Skeletal muscle tissue (tissue), 3 donors: ENCODE measurements at regions not wholly inside any gene's neighbourhood (a gene's known extent, or its start where the extent isn't known, plus 50 kb on each side); places are given as distances from the start of the nearest gene placed in this dataset.
"Not testable (repeated sequence)": the region's sequence is repeated elsewhere in the genome, so short reads cannot be mapped to it uniquely, and the experiment has no call there.

Experiments
- H3K27ac ChIP-seq: one replicate; pipeline ENCODE4 v1.7.0; 2013; ENCODE audit warnings: mild to moderate bottlenecking, low read depth, low read length, inconsistent platforms
- H3K27me3 ChIP-seq, 3 donors: one replicate each; pipeline ENCODE4 v1.7.0; 2013; ENCODE audit warnings: low read length in 3 of 3; ENCODE audit not compliant: control insufficient read depth in 3 of 3, insufficient read depth in 3 of 3
- H3K36me3 ChIP-seq, 3 donors: one replicate each; pipeline ENCODE4 v1.7.0; 2013; ENCODE audit warnings: low read length in 3 of 3; ENCODE audit not compliant: control insufficient read depth in 3 of 3, insufficient read depth in 3 of 3
- H3K4me1 ChIP-seq, 3 donors: one replicate each; pipeline ENCODE4 v1.7.0; 2013; ENCODE audit warnings: low read length in 3 of 3, mild to moderate bottlenecking in 3 of 3; ENCODE audit not compliant: control insufficient read depth in 3 of 3, insufficient read depth in 3 of 3
- H3K4me3 ChIP-seq, 3 donors: one replicate each; pipeline ENCODE4 v1.7.0; 2013; ENCODE audit warnings: low read length in 3 of 3
- H3K9ac ChIP-seq, 3 donors: one replicate each; pipeline ENCODE4 v1.7.0; 2013; ENCODE audit warnings: low read length in 3 of 3, mild to moderate bottlenecking in 3 of 3, moderate library complexity in 2 of 3, low read depth in 1 of 3
- H3K9me3 ChIP-seq, 3 donors: one replicate each; pipeline ENCODE4 v1.7.0; 2013; ENCODE audit warnings: low read length in 3 of 3; ENCODE audit not compliant: control insufficient read depth in 3 of 3
- donor health status: Osteomylitis.

DNA sequence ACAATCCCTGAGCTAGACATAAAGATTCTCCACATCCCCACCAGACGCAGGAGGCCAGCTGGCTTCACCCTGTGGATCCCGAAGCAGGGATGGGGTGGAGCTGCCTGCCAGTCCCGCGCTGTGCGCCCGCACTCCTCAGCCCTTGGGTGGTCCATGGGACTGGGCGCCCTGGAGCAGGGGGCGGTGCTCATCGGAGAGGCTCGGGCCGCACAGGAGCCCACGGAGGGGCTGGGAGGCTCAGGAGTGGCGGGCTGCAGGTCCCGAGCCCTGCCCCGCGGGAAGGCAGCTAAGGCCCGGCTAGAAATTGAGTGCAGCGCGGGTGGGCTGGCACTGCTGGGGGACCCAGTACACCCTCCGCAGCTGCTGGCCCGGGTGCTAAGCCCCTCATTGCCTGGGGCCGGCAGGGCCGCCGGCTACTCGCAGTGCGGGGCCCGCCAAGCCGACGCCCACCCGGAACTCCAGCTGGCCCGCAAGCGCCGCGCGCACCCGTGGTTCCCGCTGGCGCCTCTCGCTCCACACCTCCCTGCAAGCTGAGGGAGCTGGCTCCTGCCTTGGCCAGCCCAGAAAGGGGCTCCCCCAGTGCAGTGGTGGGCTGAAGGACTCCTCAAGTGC, 1032.2 kb upstream of the PCDH20 start:
- H3K27me3 ChIP-seq = not testable (repeated sequence)

DNA sequence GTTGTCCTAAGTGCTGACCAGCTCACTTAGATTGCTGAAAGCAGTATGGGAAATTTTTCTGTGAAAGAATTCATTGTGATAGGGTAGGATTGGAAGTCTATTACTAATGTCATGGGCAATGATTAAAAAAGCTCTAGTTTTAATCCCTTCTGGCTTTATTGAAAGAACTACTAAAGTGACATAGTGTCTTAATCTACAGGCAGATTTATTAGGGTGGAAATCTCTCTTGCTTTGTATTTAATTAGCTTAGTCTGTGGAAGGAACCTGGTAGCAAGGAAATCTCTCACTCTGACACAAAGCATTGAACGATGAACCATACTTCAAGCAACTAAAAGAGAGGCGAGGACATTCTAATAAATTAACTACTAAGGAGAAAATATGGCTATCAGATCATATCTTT, 1029.2 kb upstream of the PCDH20 start:
- H3K9ac ChIP-seq = no peak overlapping the region
- H3K4me1 ChIP-seq = no peaks in the 10 kb centered on the region
- H3K27me3 ChIP-seq = no peaks in the 10 kb centered on the region
- no peaks in the 10 kb centered on the region for H3K9me3 ChIP-seq
- H3K27ac ChIP-seq = no peak overlapping the region
- H3K4me3 ChIP-seq = no peak overlapping the region
- no peaks in the 10 kb centered on the region for H3K36me3 ChIP-seq

More for the DNA sequence above, 1032.2 kb upstream of the PCDH20 start:
- H3K4me3 ChIP-seq, H3K9ac ChIP-seq, H3K4me1 ChIP-seq, H3K9me3 ChIP-seq, H3K36me3 ChIP-seq, H3K27ac ChIP-seq: not testable (repeated sequence)

DNA sequence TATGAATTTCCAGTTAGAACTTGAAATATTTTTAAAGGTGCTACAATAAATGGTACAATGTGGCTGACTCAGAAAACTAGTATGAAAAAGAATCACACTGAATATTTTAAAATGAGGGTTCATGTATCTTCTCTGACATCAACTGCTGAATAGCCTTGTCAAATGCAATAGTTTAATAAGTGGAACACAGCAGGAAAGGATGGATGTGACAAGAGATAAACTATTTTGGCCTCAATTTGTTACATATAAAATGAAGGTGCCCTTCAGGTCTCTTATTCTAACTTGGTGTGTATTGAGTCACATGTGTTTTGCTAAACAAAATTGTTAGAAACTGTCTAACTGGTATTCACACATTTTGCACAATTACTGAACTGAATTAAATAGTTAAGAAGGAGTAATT, 1018.4 kb upstream of the PCDH20 start:
- H3K27me3 ChIP-seq = no peaks in the 10 kb centered on the region
- no peak overlapping the region for H3K27ac ChIP-seq
- H3K4me3 ChIP-seq = no peak overlapping the region
- no peaks in the 10 kb centered on the region for H3K4me1 ChIP-seq
- no peaks in the 10 kb centered on the region for H3K9me3 ChIP-seq
- H3K36me3 ChIP-seq = no peaks in the 10 kb centered on the region
- no peak overlapping the region for H3K9ac ChIP-seq

DNA sequence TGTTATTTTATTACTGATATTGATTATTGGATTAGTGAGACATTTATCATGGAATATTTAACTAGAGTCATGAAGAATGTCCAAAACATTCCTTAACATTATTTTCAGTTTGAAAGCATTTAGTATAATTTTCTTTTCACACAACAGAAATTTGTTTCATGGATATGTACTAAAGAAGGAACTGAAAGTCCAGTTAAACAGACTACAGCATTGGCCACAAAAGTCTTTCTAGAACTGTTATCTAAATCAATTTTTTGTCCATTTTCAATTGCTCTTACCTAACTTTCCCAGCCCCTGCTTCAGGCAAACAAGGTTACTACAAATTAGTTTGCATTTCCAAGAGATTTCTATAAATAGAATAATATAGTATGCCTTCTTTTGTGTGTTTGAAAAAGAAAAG, 1018.0 kb upstream of the PCDH20 start:
- no peak overlapping the region for H3K4me3 ChIP-seq
- no peaks in the 10 kb centered on the region for H3K27me3 ChIP-seq

DNA sequence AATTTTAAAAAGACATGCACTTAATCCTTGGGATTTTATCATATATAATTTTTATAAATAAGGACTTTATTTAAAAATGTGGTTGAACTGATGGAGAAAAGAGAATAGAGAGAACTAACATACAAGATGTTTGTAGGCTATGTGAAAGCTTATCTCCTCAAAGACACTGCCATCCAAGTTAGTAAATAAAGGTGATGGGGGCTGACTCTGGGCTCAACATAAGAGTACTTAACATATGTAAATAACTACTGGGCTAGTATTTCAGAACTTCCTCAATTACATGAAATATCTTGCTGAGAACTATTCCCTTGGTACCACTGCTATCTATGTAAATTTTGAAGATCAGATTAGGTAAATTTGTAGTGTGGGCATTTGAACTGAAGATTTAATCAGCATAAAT, 1017.3 kb upstream of the PCDH20 start:
- H3K9ac ChIP-seq = no peak overlapping the region
- no peaks in the 10 kb centered on the region for H3K27me3 ChIP-seq
- H3K9me3 ChIP-seq = no peaks in the 10 kb centered on the region
- H3K4me1 ChIP-seq = no peaks in the 10 kb centered on the region
- no peaks in the 10 kb centered on the region for H3K36me3 ChIP-seq
- H3K4me3 ChIP-seq = no peak overlapping the region
- no peak overlapping the region for H3K27ac ChIP-seq

More for the DNA sequence above, 1018.0 kb upstream of the PCDH20 start:
- H3K27ac ChIP-seq = no peak overlapping the region
- no peaks in the 10 kb centered on the region for H3K36me3 ChIP-seq
- H3K9ac ChIP-seq = no peak overlapping the region
- no peaks in the 10 kb centered on the region for H3K9me3 ChIP-seq
- no peaks in the 10 kb centered on the region for H3K4me1 ChIP-seq

DNA sequence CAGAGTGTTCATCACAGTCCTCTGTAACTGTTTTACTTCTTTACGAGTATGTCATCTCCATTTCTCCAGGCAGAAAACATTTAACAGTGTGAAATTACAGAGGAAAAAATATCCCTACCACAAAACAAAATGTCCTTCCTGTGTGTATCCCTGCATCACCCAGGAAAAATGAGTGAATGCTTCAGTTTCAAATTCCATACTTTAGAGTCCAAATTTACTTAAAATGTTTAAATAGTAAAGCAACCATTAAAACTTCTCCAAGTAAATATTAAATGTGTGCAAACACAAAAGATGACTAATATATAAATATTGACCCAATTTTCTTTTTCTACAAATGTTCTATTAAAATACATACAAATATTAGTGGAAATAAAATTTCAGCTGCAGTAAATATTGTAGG, 1016.6 kb upstream of the PCDH20 start:
- no peaks in the 10 kb centered on the region for H3K27me3 ChIP-seq
- H3K27ac ChIP-seq = no peak overlapping the region
- H3K36me3 ChIP-seq = no peaks in the 10 kb centered on the region
- no peak overlapping the region for H3K9ac ChIP-seq
- H3K4me3 ChIP-seq = no peak overlapping the region
- H3K9me3 ChIP-seq = no peaks in the 10 kb centered on the region
- no peaks in the 10 kb centered on the region for H3K4me1 ChIP-seq

DNA sequence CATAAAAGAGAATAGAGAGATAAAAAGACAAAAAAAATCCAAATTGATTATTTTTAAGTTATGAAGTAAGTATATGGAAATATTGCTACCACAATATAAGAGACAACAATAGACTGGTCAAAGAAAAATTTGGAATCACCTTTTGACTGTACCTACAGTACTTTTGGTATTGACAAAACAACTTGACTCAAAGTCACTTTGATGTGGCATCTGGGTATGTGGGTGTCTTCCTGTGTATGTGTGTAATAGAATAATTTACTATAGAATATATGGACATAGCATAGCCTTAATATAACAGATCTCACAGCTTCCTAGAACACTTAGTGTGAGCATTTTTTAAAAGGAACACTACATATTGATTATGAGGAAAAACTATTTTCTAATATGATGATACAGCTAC, 1016.2 kb upstream of the PCDH20 start:
- Histone ChIP-seq H3K27ac (no peak overlapping the region), H3K4me3 (no peak overlapping the region), H3K9me3 (no peaks in the 10 kb centered on the region), H3K27me3 (no peaks in the 10 kb centered on the region), H3K4me1 (no peaks in the 10 kb centered on the region), H3K36me3 (no peaks in the 10 kb centered on the region), H3K9ac (no peak overlapping the region)

DNA sequence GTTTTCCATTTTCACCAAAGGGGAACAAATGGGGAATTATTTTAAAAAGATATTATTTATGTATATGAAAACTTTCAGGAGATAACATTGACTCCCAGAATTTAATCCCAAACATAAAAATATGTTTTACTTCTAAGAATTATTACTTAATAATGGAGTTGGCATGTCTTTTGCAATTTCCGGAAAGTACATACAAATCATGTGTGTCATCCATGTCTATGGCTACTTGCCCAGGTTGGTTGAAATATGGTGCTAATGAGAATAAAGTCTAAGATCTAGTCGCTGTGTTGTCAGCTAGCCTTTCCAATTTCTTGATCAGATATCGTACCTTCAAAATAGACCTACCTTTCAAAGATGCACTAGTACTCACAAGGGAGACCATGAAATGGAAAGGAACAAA, 1003.2 kb upstream of the PCDH20 start:
- H3K27me3 ChIP-seq = no peaks in the 10 kb centered on the region
- no peaks in the 10 kb centered on the region for H3K4me1 ChIP-seq
- no peak overlapping the region for H3K9ac ChIP-seq
- no peaks in the 10 kb centered on the region for H3K9me3 ChIP-seq
- no peaks in the 10 kb centered on the region for H3K36me3 ChIP-seq
- no peak overlapping the region for H3K4me3 ChIP-seq
- H3K27ac ChIP-seq = no peak overlapping the region

DNA sequence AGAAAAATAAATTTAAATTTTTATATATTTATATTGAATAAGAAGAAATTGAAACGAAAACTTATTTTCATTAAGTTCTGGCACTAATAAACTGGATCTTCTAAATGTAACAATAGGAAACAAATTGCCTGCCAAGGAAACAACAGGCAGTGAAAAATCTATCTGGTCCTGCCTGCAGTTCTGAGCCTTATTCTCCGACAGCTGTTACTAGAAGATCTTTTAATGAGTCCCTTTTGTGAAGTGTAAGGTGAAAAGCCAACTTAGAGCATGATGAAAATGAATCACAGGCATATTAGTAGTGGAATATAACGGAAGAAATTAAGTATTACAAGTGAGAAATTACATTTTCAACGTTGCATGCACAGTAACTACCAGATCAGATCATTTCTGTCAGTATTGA, 1002.7 kb upstream of the PCDH20 start:
- no peaks in the 10 kb centered on the region for H3K27me3 ChIP-seq
- no peaks in the 10 kb centered on the region for H3K36me3 ChIP-seq
- H3K9ac ChIP-seq = no peak overlapping the region
- H3K27ac ChIP-seq = no peak overlapping the region
- no peak overlapping the region for H3K4me3 ChIP-seq
- H3K4me1 ChIP-seq = no peaks in the 10 kb centered on the region
- no peaks in the 10 kb centered on the region for H3K9me3 ChIP-seq

DNA sequence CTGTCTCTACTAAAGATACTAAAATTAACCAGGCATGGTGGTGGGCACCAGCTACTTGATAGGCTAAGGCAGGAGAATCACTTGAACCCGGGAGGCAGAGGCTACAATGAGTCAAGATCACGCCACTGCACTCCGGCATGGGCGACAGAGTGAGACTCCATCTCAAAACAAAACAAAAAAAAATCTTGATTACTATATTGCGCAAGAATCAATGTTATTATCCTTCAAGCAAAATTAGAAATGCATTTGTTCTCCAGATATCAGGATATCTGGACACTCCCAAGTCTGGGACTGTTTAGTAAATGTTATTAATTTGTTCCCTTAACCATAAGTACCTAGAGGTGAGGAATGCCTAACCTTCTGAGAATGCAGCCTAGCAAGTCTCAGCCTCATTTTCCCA, 992.2 kb upstream of the PCDH20 start:
- Histone ChIP-seq H3K27me3 (no peaks in the 10 kb centered on the region), H3K9me3 (peaks cover 0 to 2% (median 0%) of the 10 kb centered on the region in 3 donors), H3K4me3 (no peak overlapping the region), H3K4me1 (no peaks in the 10 kb centered on the region), H3K9ac (no peak overlapping the region), H3K27ac (no peak overlapping the region), H3K36me3 (no peaks in the 10 kb centered on the region)

DNA sequence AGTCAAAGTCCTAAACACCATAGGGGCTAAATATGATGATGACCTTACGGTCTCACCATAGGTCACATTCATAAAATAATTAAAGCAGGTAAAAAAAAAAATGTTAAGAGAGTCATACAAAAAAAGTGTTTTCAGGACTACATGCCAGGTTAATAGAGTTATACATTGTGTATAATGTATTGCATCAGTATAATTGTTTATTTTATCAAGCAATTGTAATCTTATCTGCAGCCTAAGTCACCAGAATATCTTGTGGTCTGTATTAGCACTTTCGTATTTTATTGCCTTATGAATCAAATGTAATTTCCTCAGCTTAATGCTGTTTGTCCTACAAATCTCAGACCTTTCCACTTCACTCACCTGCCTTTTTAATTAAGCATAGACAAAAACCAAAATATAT, 972.9 kb upstream of the PCDH20 start:
- no peak overlapping the region for H3K9ac ChIP-seq
- no peaks in the 10 kb centered on the region for H3K9me3 ChIP-seq
- H3K4me1 ChIP-seq = no peaks in the 10 kb centered on the region
- no peaks in the 10 kb centered on the region for H3K36me3 ChIP-seq
- H3K27me3 ChIP-seq = no peaks in the 10 kb centered on the region
- H3K4me3 ChIP-seq = no peak overlapping the region
- no peak overlapping the region for H3K27ac ChIP-seq
